ENCODE measurements at regions not wholly inside any gene's neighbourhood (a gene's known extent, or its start where the extent isn't known, plus 50 kb on each side); places are given as distances from the start of the nearest gene placed in this dataset.

DNA sequence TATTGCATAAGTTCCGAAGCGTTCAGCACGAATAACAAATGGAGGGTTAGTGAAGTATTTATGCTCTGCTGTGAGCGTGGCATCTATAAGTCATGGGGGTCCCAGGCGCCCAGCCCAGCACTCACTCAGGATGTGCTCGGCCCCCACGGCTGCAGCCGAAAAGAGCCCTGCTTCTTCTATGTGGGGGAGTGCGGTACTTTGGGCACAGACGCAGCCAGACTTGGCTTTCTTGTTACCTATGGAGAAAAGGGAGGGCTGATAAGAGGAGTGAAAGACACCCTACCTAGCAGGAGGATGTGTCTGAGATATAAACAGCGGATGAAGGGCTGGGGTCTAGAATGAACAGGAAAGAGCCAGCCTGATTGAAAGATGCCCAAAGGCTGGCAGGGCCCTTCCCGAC, 51.4 kb downstream of the MRPL36 start:
- TF ChIP-seq, protein P1, sequence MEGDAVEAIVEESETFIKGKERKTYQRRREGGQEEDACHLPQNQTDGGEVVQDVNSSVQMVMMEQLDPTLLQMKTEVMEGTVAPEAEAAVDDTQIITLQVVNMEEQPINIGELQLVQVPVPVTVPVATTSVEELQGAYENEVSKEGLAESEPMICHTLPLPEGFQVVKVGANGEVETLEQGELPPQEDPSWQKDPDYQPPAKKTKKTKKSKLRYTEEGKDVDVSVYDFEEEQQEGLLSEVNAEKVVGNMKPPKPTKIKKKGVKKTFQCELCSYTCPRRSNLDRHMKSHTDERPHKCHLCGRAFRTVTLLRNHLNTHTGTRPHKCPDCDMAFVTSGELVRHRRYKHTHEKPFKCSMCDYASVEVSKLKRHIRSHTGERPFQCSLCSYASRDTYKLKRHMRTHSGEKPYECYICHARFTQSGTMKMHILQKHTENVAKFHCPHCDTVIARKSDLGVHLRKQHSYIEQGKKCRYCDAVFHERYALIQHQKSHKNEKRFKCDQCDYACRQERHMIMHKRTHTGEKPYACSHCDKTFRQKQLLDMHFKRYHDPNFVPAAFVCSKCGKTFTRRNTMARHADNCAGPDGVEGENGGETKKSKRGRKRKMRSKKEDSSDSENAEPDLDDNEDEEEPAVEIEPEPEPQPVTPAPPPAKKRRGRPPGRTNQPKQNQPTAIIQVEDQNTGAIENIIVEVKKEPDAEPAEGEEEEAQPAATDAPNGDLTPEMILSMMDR (conservative IDR thresholded peaks at IDR 0.05; ENCODE audit: low read length) = no peak
- TF ChIP-seq EZH2phosphoT487 (IDR thresholded peaks at IDR 0.05; ENCODE audit: borderline replicate concordance, low read depth, low read length) = no peak

Measured in OCI-LY7 (cell line).